ENCODE measurements at regions not wholly inside any gene's neighbourhood (a gene's known extent, or its start where the extent isn't known, plus 50 kb on each side); places are given as distances from the start of the nearest gene placed in this dataset.

DNA sequence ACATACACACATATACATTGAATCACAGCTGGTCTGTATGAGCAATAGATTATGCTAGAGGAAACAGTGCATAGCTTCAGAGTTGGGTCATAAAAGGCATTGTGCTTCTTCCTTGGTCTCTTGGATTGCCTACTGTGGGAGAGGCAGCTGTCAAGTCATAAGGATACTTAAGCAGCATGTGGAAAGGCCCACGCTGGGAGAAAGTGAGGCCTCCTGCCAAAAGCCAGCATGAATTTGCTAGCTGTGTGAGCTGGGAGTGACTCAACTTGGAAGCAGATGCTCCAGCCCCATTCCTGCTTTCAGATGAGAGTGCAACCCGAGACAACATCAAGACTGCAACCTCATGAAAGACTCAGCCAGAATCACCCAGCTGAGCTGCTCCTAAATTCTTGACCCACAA lies 311.9 kb upstream of the TBX3 start:
- no peak for DNase-seq

DNA sequence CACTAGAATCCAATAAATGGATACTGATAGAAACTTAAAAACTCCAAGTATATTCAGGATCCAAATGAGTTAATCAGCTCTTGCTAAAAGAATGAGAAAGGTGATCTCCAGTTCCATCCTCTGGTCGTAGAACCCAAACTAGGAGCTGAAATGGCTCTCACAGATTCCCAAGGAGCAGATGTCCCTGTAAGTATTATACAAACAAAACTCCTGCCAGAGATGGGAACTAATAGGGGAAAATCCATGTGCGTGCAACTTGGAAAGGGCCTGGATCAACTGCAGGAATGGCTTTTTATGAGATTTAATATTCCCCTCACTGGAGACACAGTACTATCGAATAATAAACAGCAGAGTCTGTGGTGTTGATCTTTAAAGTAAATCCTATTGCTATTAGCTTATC lies 309.2 kb upstream of the TBX3 start:
- no peak for DNase-seq

DNA sequence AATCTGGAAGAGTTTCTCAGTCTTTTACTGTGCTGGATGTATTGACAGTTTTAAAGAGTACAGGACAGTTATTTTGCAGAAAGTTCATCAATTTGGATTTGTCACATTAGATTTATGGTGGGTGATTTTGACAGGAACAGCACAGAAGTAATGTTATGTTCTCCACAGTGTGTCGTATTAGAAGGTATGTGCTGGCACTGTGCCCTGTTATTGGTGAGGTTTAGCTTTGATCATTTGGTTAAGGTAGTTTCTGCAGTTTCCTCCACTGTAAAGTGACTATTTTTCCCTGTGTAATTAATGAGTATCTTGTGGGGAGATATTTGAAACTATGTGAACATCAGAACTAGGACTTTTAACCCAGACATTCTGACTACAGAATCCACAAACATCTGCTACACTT lies 308.5 kb upstream of the TBX3 start:
- DNase-seq = no peak

DNA sequence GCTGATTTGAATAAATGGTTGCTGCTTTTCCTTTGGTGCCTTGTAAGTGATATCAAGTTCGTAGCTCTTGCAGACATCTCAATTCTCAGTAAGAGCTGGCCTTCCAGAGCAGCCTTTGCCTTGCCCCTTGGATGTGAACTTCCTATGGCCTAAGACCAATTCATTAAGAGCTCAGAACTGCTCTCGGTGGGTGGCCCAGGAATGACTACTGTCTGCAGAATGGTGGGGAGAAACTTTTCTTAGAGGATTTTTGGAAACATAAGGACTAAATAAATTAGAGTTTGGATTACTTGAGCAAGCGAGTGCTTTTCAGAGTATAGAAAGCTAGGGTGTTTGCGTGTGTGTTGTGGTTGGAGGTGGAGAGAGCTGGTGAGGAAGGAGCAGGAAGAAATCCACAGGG lies 306.4 kb upstream of the TBX3 start:
- DNase-seq = no peak

DNA sequence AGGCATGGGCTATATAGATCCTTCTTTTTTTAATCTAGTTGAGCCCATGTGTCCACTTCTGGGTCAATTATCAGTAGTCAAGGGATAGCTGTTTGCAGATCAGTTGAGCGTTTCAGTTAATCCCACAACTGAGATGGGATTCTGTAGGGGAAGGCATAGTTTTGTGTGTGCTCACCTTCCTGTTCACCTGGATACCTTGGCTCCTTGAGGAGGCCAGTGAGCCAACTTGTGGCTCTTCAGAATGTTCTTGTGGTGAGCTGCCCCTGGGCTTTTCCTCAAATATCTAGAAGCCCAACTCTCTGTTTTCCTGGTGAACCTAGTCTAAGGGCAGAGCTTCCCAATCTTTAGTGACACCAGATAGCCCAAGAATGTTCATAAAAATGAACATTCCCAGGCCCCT lies 302.9 kb upstream of the TBX3 start:
- DNase-seq = no peak

DNA sequence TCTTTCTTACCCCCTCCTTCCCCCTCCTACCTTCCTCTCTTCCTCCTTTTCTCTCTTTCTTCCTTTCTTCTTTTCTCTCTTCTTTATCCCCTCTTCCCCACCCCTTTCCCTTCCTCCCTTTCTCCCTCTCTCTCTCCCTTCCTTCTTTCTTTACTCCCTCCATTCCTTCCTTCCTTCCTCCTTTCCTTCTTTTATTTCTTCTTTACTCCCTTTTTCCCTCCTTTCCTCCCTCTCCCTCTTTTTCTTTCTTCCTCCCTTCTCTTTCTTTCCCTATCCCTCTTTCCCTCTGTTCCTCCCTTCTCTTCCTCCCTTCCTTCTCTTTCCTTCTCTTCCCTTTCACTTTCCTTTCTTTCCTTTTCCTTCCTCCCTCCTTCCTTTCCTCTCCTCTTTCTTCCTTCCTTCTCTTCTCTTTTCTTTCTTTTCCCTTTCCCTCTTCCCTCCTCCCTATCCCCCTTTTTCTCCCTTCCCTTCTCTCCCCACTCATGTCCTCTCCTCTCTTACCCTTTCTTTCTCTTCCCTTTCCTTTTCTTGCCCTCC lies 302.3 kb upstream of the TBX3 start:
- DNase-seq = no peak

DNA sequence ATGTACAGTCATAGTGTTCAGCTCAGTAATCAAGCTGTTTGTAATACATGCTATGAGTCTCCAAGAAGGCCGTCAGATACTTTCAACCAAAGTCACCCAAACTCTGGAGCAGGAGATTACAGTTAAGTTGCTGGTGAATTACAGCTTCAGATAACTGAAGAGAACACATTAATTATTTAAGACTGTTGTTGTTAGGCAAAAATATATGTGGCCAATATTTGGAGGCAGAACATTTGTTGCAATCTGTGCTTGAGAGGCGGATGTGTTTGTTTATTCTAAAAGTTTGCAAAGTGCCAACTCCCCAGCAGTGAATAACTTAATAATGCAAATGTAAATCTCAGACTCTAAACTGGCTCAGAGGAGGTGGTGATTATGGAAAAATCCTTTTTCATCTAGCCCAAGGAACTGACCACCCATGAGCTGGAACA lies 300.7 kb upstream of the TBX3 start:
- no peak for DNase-seq

DNA sequence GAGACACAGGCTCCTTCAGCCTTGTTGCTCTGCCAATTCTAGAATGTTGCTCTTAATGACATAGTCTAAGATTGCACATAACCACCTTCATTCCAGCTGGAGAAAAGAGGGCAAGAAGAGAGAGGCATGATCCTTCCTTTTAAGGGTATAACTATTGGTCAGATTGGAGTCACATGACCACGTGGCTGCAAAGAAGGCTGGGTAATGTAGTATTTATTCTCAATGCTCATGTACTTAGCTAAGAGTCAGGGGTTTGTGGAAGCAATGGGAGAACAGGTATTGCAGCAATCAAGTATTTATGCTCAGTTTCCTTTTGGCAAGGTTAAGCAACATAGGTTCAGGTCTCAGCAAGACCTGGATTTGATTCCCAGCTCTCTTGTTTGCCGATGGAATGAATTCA lies 298.8 kb upstream of the TBX3 start:
- DNase-seq = no peak

DNA sequence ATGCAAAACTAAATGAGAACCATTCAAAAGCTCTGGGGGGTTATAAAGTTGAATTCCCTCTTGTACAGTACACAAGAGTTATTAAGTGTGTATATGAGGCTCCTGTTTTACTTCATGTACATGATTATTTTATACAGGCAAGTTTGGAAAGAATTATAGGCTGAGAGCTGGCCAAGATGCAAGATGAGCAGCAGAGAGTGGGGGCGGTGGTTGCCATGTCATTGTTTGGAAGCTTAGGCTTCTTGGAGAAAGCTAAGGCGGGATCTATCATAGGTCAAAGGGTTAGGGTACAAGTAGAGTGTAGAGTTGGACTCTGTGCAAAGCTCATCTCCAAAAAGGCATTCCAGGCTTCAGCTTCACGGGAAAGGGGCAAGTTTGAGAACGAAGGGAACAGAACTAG lies 297.1 kb upstream of the TBX3 start:
- no peak for DNase-seq

DNA sequence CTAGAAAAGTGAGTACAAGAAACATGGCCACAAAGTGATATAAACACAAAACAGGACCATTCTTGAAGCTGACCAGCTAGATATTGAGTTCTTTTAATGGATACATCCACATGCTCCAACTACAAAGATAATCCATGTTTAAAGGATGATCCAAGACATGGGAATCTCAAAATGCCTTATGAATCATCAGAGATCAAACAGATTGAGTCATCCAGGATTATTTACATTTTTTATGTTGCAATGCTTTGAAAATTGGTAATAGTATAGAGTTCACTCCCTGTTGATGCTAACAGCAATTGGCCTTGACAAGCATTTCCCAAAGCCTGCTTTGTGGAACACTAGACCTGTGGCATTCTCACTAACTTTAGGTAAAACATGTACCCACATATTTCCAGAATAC lies 293.0 kb upstream of the TBX3 start:
- DNase-seq = no peak

DNA sequence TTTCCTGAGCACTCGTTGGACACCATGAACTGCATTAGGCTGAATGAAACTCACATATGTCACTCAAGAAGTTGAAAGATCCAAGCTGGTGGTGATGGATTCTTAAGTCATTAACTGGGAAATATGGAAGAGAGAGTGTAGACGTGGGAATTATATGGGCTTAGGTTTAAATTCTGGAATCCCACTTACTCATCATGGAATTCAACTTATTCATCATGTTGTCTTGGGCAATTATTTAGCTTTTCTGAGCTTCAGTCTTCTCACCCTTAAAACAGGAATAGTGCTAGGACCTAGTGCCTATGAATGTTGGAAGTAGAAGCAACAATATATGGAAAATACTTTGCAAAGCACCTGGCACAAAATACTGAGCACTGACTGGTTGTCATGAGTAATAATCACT lies 292.4 kb upstream of the TBX3 start:
- DNase-seq = no peak

DNA sequence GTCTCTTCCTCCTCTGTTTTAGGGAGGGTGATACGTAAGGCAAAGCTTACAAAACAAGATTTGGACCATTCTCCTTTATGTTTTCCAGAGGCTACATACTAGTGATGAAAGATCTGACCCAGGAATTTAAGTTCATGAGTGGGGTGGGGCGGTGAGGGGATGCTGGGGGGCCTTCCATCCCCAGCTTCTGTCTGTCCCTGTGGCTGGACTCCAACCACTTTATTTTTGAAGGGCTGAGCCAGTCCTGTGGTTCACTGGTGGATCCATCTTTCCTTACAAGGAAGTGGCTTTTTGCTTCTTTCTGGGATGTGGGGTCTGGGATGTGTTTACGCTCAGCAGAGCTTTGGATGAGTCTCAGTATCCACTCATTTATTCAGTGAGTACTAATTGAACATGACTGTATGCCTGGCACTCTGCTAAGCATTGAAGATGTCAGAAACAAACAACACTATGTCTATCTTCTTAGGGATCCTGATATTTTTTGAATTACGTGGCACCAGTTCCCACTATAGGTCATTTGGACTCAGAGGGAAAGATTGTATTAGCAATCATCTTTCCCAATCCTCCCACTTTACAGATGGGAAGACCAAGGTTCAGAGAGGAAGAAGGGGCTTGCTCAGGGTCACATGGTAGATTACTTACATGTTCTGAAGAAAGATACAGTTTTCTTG lies 291.8 kb upstream of the TBX3 start:
- no peak for DNase-seq

DNA sequence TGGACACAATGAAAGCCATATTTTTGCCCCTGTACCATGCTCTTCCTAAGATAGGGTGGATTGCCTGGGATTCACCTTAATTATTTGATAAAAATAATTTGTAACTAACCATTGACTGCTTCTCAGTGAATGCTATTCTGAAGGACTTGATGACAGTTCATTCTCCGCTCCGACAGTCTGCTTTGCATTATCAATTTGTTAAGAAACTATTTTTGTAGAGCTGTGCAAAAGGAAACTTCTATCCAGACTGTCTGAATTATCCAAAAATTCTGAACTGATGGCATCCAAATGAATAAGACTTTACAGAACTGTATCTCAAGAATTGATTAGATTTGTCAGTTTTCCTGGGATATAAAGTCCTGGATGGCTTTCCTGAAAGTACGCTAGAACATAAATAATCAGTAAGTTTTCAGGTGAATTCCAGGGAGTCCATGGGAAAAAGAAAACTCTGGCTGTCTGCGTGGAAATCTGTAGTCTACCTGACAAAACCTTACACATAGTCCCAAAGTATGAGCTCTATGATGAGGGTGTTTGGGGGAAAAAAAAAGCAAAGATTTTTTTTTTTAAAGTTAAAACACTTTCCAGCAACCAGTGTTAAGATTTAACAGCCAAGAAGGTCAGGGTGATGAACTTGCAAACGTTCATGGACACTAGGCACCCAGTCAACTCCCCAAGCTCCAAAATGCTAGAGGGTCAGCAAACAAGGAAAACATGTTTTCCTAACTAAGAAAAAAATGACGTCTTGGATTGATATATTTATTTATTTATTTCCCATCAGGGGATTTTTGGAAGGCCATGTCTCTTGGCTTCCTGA lies 291.1 kb upstream of the TBX3 start:
- DNase-seq = no peak

DNA sequence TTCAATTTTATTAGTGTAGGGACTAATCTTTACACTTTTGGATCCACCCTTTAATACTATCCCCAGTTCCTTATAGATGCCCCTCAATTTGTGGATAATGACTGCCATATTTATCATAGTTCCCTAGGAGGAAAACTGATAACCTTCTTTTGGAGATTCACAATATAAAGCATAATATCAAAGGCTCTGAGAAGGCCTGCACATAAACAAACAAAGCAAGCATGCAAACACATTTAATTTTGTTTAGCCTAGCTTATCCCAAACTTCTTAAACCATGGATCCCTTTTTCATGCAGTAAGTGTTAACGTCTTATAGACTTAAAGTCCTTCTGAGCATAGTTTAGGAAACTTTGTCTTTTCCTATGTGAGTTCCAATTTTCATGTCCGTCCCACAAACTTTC lies 290.4 kb upstream of the TBX3 start:
- DNase-seq = no peak

DNA sequence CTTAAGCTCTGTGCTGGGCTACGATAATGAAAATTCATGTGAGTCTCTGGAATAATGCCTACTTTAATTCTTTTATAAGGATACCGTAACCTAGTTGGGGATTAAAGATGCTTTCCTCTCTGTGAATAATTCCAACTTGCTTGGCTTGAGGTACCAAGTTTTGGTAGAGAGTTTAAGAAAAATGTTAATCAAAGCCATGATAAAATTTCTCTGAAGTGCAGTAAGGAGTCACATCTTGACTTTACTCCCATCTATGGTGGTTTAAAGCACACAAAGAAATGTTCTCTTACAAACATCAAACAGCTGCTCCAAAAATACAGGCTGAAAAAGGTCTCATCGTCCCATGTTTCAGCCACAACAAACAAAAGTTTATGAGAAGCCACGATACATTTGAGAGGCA lies 284.8 kb upstream of the TBX3 start:
- no peak for DNase-seq

DNA sequence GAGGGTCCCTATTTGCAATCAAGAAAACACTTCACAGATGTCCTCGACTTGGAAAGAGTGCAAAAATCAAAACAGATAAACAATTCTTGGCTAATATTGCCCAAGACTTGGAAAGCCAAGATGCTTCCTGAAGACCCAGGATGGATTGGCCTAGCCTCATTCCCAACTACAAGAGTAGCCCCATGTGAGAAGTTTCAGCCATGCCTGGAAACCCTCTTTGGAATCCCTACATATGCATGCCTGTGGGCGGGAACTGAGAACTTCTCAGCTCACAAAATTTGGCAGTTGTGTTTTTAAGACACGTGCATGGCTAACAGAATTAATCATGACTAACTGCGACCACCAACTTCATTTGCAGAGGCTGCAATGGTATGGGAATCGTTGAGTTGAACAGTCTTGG lies 283.2 kb upstream of the TBX3 start:
- no peak for DNase-seq

DNA sequence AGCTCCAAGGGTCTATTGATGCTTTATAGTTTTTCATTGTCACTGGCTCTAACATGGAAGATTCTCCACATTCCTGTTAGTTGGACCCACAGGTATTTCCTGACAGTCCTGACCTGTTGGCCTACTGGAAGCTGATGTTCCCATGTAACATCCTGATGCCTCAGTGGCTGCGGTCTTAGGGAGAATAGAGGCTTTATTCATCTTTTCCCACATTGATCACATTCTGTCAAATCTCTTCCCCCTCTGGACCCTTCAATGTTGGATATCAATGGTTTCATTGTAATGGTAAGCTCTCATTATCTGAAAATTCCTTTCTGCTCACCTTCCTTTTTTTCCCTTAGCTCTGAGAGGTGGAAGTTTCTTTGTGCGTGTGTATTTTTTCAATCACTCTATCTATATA lies 280.9 kb upstream of the TBX3 start:
- no peak for DNase-seq

DNA sequence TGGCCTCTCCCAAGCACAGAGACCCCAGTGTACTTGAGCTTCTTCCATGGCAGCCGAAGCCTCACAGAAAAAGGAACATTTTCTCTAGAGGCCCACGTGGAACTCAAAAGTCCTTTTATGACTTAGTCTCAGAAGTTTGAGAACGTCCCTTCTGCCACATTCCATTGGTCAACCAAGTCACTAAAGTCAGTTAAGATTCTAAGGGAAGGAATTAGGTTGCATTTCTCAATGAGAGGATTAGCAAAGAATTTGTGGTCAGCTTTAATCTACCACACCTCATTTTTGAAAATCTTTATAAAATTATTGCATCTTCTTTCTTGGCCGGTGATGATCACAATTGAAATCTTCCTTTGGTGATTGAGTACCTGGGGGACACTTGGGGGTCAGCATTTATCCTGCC lies 279.9 kb upstream of the TBX3 start:
- DNase-seq = no peak

DNA sequence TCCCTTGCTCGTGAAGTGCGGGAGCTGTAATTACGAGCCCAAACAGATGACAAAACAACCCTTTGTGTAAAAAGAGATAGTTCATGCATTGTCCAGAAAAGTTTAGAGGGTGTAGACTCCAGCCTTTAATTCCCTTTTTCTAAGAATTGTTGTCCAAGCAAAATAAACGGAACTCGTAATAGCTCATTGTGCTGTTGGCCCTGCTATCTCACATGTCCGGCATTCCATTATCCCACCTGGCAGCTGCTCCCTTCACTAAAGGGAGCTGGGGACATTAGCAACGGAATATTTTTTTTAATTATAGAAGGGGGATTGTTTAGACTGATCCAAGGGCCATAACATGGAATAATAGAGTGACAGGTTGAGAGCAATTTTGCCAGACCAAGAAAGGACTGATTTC lies 277.5 kb upstream of the TBX3 start:
- DNase-seq = no peak

DNA sequence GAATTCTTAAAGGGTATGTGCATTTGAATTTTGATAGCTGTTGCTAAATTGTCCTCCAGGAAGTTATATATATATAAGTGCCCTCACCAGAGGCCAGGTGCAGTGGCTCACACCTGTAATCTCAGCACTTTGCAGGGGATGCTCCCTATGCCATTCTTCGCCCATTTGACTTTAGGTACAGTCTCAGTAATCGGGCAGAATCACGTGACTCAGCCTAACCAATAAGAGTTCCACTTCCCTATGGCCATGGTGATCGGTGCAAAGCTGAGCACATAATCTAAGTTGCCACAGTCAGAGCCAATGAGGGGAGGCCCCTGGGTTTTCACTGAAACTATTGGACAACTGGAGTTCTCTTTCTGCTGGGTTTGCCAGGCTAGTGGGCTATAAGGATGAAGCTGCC lies 274.6 kb upstream of the TBX3 start:
- no peak for DNase-seq

DNA sequence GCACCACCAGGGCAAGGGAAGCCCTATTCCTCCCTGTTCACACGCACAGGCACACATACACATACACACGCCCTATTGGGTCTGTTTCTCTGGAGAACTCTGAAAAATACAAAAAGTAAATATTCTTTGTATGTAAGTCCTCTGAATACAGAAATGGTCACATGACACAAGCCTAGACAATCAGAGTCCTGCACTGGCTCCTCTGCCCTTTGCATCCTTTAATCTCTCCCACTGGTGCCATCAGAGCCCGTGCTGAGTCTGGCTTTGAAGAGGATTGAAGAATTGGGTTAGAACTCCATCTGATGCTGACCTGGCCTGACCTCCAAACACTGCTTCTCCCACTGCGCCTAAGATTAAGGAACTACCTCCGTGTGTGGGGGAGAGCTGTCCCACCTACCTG lies 273.2 kb upstream of the TBX3 start:
- no peak for DNase-seq

DNA sequence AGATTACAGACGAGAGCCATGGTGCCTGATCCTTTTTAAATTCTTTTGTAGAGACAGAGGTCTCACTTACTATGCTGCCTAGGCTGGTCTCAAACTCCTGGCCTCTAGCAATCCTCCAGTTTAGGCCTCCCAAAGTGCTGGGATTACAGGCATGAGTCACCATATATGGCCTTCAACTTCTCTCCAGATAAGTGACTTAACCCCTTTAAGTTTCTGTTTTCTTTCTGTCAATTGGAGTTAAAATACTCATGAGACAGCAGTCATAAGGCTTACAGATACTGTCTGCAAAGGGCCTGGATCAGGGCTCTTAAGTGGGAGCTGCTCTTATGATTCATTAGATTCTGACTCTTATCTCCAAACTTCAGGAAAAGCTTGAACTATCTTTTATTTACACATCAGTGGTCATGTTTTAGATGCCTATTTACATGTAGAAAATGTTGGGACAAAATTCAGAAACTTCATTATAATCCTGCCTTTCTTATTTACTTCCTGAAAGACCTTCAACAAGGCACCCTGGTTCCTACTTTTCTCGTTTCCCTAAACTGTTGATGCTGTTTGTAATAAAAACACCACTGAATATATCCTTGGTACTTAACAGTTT lies 271.5 kb upstream of the TBX3 start:
- no peak for DNase-seq

DNA sequence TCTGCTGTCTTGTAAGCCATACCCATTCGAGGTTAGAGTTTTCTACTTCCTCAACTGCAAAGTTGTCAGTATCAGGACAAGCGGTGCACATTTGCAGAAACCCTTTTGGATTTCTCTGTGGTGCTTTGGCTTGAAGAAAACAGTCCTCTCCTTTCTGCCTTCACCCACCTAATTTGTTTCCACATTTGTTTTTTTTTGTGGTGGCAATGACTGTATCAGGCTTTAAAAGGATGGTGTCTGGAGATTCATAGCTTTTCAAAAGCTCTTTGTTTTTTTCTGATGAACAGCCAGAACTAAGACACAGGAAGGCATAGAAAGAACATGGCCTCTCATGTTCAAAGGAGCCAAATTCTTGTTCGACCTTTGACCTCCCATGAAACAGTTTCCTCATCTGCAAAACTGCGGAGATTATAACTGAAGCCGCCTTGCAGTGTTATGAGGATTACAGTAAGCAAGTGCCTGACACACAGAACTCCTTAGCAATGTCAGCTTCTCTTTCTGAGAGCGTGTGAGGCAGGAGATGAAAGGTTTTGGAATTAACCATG lies 270.6 kb upstream of the TBX3 start:
- no peak for DNase-seq
